ENCODE measurements at regions not wholly inside any gene's neighbourhood (a gene's known extent, or its start where the extent isn't known, plus 50 kb on each side); places are given as distances from the start of the nearest gene placed in this dataset.

DNA sequence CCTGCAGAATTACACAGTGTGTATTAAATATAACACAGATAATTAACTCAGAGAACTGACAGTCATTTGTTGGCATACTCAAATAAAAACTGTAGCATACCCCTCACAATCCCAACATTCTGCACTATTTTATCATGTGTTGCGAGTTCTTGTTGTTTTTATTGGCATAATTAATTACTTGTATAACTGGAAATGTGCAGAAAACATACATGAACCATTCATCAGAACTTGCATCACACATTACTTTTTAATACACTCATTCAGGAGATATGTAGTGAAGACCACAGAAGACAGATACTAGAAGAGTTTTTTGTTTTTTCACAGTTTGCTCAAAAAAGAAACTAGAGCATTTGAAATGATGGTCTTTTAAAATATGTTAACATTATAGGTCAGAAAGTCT is 74.6 kb upstream of the NEIL3 start:
- TF ChIP-seq, protein P1, sequence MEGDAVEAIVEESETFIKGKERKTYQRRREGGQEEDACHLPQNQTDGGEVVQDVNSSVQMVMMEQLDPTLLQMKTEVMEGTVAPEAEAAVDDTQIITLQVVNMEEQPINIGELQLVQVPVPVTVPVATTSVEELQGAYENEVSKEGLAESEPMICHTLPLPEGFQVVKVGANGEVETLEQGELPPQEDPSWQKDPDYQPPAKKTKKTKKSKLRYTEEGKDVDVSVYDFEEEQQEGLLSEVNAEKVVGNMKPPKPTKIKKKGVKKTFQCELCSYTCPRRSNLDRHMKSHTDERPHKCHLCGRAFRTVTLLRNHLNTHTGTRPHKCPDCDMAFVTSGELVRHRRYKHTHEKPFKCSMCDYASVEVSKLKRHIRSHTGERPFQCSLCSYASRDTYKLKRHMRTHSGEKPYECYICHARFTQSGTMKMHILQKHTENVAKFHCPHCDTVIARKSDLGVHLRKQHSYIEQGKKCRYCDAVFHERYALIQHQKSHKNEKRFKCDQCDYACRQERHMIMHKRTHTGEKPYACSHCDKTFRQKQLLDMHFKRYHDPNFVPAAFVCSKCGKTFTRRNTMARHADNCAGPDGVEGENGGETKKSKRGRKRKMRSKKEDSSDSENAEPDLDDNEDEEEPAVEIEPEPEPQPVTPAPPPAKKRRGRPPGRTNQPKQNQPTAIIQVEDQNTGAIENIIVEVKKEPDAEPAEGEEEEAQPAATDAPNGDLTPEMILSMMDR (IDR thresholded peaks at IDR 0.05), result no peak
- DNase-seq (ENCODE audit: low spot score), result no peak
- no peaks in the 10 kb centered on the region for H3K36me3 Mint-ChIP-seq (ENCODE audit: low read depth)

DNA sequence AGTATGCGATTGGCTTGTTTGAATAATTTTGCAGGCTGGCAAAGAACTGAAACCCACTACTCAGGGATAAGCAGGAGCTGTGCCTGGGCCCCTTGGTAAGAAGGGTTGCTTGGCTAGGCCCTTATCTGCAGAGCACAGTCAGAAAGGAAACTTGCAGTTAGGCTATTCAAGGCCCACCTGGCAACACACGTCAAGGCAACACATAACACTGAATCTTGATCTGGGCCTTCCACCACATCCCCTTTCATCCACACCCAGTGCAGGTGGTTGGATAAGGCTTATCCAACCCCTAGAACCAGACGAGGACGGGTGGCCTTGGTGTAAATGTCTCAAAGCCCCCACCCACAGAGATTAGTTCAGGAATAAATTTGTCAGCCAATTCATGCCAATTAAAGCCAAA is 72.8 kb upstream of the NEIL3 start:
- Mint-ChIP-seq H3K27ac (ENCODE audit: unreplicated experiment) (no peak overlapping the region), H3K9me3 (ENCODE audit: low read depth) (no peaks in the 10 kb centered on the region), H3K4me3 (ENCODE audit: unreplicated experiment) (no peak overlapping the region), H3K4me1 (ENCODE audit: low read depth) (no peaks in the 10 kb centered on the region), H3K27me3 (ENCODE audit: low read depth) (peaks cover 2% of the 10 kb centered on the region), H3K36me3 (ENCODE audit: low read depth) (no peaks in the 10 kb centered on the region)
- no peak for DNase-seq (ENCODE audit: low spot score)
- TF ChIP-seq, protein P1 (IDR thresholded peaks at IDR 0.05), result no peak

More for the DNA sequence above, 74.6 kb upstream of the NEIL3 start:
- Mint-ChIP-seq H3K27me3 (ENCODE audit: low read depth) (no peaks in the 10 kb centered on the region), H3K27ac (ENCODE audit: unreplicated experiment) (no peak overlapping the region), H3K9me3 (ENCODE audit: low read depth) (no peaks in the 10 kb centered on the region), H3K4me1 (ENCODE audit: low read depth) (no peaks in the 10 kb centered on the region), H3K4me3 (ENCODE audit: unreplicated experiment) (no peak overlapping the region)

- TF ChIP-seq, protein P1 (IDR thresholded peaks at IDR 0.05), result no peak
- DNase-seq (ENCODE audit: low spot score), result no peak
- Mint-ChIP-seq H3K36me3 (ENCODE audit: low read depth) (no peaks in the 10 kb centered on the region), H3K27me3 (ENCODE audit: low read depth) (peaks cover 2% of the 10 kb centered on the region), H3K4me3 (ENCODE audit: unreplicated experiment) (no peak overlapping the region), H3K27ac (ENCODE audit: unreplicated experiment) (no peak overlapping the region), H3K9me3 (ENCODE audit: low read depth) (no peaks in the 10 kb centered on the region), H3K4me1 (ENCODE audit: low read depth) (no peaks in the 10 kb centered on the region)
Observed at GRCh38 chr4:177237291-177237690, 72.4 kb upstream of the NEIL3 start.

GRCh38 chr4:177239477-177239876 is 70.2 kb upstream of the NEIL3 start:
- H3K36me3 Mint-ChIP-seq (ENCODE audit: low read depth), result no peaks in the 10 kb centered on the region
- H3K27me3 Mint-ChIP-seq (ENCODE audit: low read depth), result peaks cover 5% of the 10 kb centered on the region
- TF ChIP-seq, protein P1 (IDR thresholded peaks at IDR 0.05), result no peak
- no peaks in the 10 kb centered on the region for H3K4me1 Mint-ChIP-seq (ENCODE audit: low read depth)
- DNase-seq (ENCODE audit: low spot score), result no peak
- no peak overlapping the region for H3K4me3 Mint-ChIP-seq (ENCODE audit: unreplicated experiment)
- no peaks in the 10 kb centered on the region for H3K9me3 Mint-ChIP-seq (ENCODE audit: low read depth)
- no peak overlapping the region for H3K27ac Mint-ChIP-seq (ENCODE audit: unreplicated experiment)

DNA sequence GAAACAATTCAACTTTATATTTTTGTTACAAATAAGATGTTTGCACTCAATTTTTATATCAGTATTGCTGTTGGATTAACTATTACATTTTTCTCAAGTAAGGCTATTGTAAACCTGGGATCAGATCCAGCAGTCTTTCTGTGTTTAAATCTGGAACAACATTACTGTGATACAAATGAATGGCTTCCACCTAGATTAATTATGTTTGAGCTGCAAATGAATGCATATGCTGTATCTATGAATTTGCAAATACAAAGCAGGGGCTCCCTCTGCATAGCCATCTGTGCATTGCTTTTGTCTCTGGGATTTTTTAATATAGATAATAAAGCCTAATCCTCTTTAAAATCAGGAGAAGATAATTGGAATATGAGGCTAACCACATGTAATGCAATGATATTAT is 69.8 kb upstream of the NEIL3 start:
- Mint-ChIP-seq H3K9me3 (ENCODE audit: low read depth) (no peaks in the 10 kb centered on the region), H3K36me3 (ENCODE audit: low read depth) (no peaks in the 10 kb centered on the region), H3K27me3 (ENCODE audit: low read depth) (peaks cover 5% of the 10 kb centered on the region), H3K4me3 (ENCODE audit: unreplicated experiment) (no peak overlapping the region), H3K4me1 (ENCODE audit: low read depth) (no peaks in the 10 kb centered on the region), H3K27ac (ENCODE audit: unreplicated experiment) (no peak overlapping the region)
- TF ChIP-seq, protein P1 (IDR thresholded peaks at IDR 0.05), result peak; percentile 21
- no peak for DNase-seq (ENCODE audit: low spot score)
